Upper lobe of left lung (tissue), 4 donors: ENCODE measurements at regions not wholly inside any gene's neighbourhood (a gene's known extent, or its start where the extent isn't known, plus 50 kb on each side); places are given as distances from the start of the nearest gene placed in this dataset.

Source experiments
- CTCF ChIP-seq, 6 experiments: fragments of 450-650 bp in 4 of 6; fragments of 200-600 bp in 2 of 6; sonication (generic) in 2 of 6; IDR thresholded peaks; one replicate each; pipeline ENCODE4 v1.5.1; 2016 to 2019; ENCODE audit warnings: antibody characterized with exemption in 6 of 6
- POLR2A ChIP-seq, 4 donors: fragments of 450-650 bp; IDR thresholded peaks; one replicate each; pipeline ENCODE4 v1.5.1; 2016 to 2017; ENCODE audit warnings: antibody characterized with exemption in 4 of 4, mild to moderate bottlenecking in 2 of 4

GRCh38 chr7:410395-410910, 109.2 kb downstream of the PDGFA start:
- TF ChIP-seq CTCF (IDR thresholded peaks at IDR 0.05) (no peak), POLR2A (IDR thresholded peaks at IDR 0.05) (no peak)
